ENCODE measurements at regions not wholly inside any gene's neighbourhood (a gene's known extent, or its start where the extent isn't known, plus 50 kb on each side); places are given as distances from the start of the nearest gene placed in this dataset.
"Not testable (repeated sequence)": the region's sequence is repeated elsewhere in the genome, so short reads cannot be mapped to it uniquely, and the experiment has no call there.

GRCh38 chr3:8074740-8075139 lies 426.9 kb upstream of the LMCD1 start:
- TF ChIP-seq POLR2A, POLR2AphosphoS5 (IDR thresholded peaks at IDR 0.05): not testable (repeated sequence)
